GM23338 (cell line): ENCODE measurements at regions not wholly inside any gene's neighbourhood (a gene's known extent, or its start where the extent isn't known, plus 50 kb on each side); places are given as distances from the start of the nearest gene placed in this dataset.

Experiments used
- ATAC-seq: fragments of 200-7000 bp; cut with Tn5 transposase; 3 replicates; pipeline ENCODE4 v1.9.1; 2020
- DNase-seq: peaks from one replicate; pipeline ENCODE4 v3.0.0-alpha.2; 2015; ENCODE audit warnings: low spot score
- H2AFZ ChIP-seq: fragments of 200-600 bp; sonication (generic); 2 replicates; pipeline ENCODE4 v1.8.0; 2016; ENCODE audit warnings: antibody characterized with exemption, mild to moderate bottlenecking, moderate library complexity
- H3F3A ChIP-seq: fragments of 200-600 bp; sonication (generic); replicated peaks from 2 replicates; pipeline ENCODE4 v1.8.0; 2017; ENCODE audit warnings: antibody characterized with exemption, mixed run types, low read depth
- H3K27ac ChIP-seq: fragments of 200-600 bp; sonication (generic); 2 replicates; pipeline ENCODE4 v1.6.1; 2016; ENCODE audit warnings: low read depth
- H3K27me3 ChIP-seq: fragments of 200-600 bp; sonication (generic); 2 replicates; pipeline ENCODE4 v1.8.0; 2016; ENCODE audit warnings: mild to moderate bottlenecking, mixed run types, moderate library complexity; ENCODE audit not compliant: insufficient read depth
- H3K36me3 ChIP-seq: fragments of 200-600 bp; sonication (generic); 2 replicates; pipeline ENCODE4 v1.8.0; 2016; ENCODE audit warnings: mild to moderate bottlenecking; ENCODE audit not compliant: insufficient read depth
- H3K4me1 ChIP-seq: fragments of 200-600 bp; sonication (generic); 2 replicates; pipeline ENCODE4 v1.8.0; 2016; ENCODE audit warnings: mild to moderate bottlenecking, moderate library complexity; ENCODE audit not compliant: insufficient read depth
- H3K4me2 ChIP-seq: fragments of 200-600 bp; sonication (generic); 2 replicates; pipeline ENCODE4 v1.7.1; 2017; ENCODE audit warnings: mixed run types
- H3K4me3 ChIP-seq: fragments of 200-600 bp; sonication (generic); 2 replicates; pipeline ENCODE4 v1.6.1; 2016; ENCODE audit warnings: mixed run types
- H3K79me2 ChIP-seq: fragments of 200-600 bp; sonication (generic); replicated peaks from 2 replicates; pipeline ENCODE4 v1.8.0; 2017; ENCODE audit warnings: mild to moderate bottlenecking; ENCODE audit not compliant: insufficient read depth
- H3K9me2 ChIP-seq: fragments of 200-600 bp; sonication (generic); 2 replicates; pipeline ENCODE4 v1.8.0; 2017; ENCODE audit not compliant: insufficient read depth
- H4K20me1 ChIP-seq: fragments of 200-600 bp; sonication (generic); replicated peaks from 2 replicates; pipeline ENCODE4 v1.8.0; 2017; ENCODE audit warnings: mild to moderate bottlenecking; ENCODE audit not compliant: insufficient read depth
- H3K27ac Mint-ChIP-seq: 2 replicates; pipeline ENCODE4 v1.8.0; 2020; ENCODE audit warnings: inconsistent platforms, mild to moderate bottlenecking, moderate library complexity, mixed read lengths
- H3K27me3 Mint-ChIP-seq: 3 replicates; pipeline ENCODE4 v1.8.0; 2022; ENCODE audit warnings: low read depth, mild to moderate bottlenecking, moderate library complexity, mixed read lengths, inconsistent platforms; ENCODE audit not compliant: insufficient read depth, poor library complexity
- H3K36me3 Mint-ChIP-seq: 3 replicates; pipeline ENCODE4 v1.8.0; 2021; ENCODE audit warnings: low read depth, mild to moderate bottlenecking, inconsistent platforms, moderate library complexity, mixed read lengths
- H3K4me1 Mint-ChIP-seq: 3 replicates; pipeline ENCODE4 v1.8.0; 2020; ENCODE audit warnings: mild to moderate bottlenecking, inconsistent platforms, mixed read lengths
- H3K4me3 Mint-ChIP-seq: 3 replicates; pipeline ENCODE4 v1.8.0; 2021; ENCODE audit warnings: moderate library complexity, mild to moderate bottlenecking, inconsistent platforms, mixed read lengths
- H3K9me3 Mint-ChIP-seq: 3 replicates; pipeline ENCODE4 v1.8.0; 2020; ENCODE audit warnings: moderate library complexity, mild to moderate bottlenecking, inconsistent platforms, mixed read lengths
- CREB1 ChIP-seq: fragments of 250-450 bp; sonication (Bioruptor Pico); IDR thresholded peaks from 2 replicates; pipeline ENCODE4 v1.5.0; 2020; ENCODE audit warnings: low read depth, mild to moderate bottlenecking, moderate library complexity
- CTCF ChIP-seq, 2 experiments: fragments of 200-600 bp in 1 of 2; sonication (generic) in 1 of 2; conservative IDR thresholded peaks; 2 replicates each; pipeline versions ENCODE4 v1.5.1 to v1.6.1; 2016 to 2017; ENCODE audit warnings: antibody characterized with exemption in 2 of 2, low read depth in 2 of 2, mild to moderate bottlenecking in 2 of 2, moderate library complexity in 1 of 2
- EZH2 ChIP-seq: fragments of 200-600 bp; sonication (generic); IDR thresholded peaks from one replicate; pipeline ENCODE4 v1.8.0; 2017; ENCODE audit warnings: antibody characterized with exemption, mild to moderate bottlenecking, low read depth; ENCODE audit not compliant: unreplicated experiment
- EZH2phosphoT487 ChIP-seq: fragments of 200-600 bp; sonication (generic); IDR thresholded peaks from one replicate; pipeline ENCODE4 v1.8.1; 2018; ENCODE audit warnings: antibody characterized with exemption; ENCODE audit not compliant: unreplicated experiment
- JUNB ChIP-seq: IDR thresholded peaks from one replicate; pipeline ENCODE4 v1.6.1; 2016; ENCODE audit warnings: antibody characterized with exemption; ENCODE audit not compliant: unreplicated experiment
- POLR2AphosphoS5 ChIP-seq: IDR thresholded peaks from 2 replicates; pipeline ENCODE4 v1.6.1; 2016; ENCODE audit warnings: antibody characterized with exemption, low read depth
- REST ChIP-seq: IDR thresholded peaks from one replicate; pipeline ENCODE4 v1.6.1; 2018; ENCODE audit warnings: antibody characterized with exemption; ENCODE audit not compliant: unreplicated experiment
- STAT1 ChIP-seq: IDR thresholded peaks from one replicate; pipeline ENCODE4 v1.6.1; 2016; ENCODE audit warnings: antibody characterized with exemption; ENCODE audit not compliant: unreplicated experiment
- ZNF114 ChIP-seq: fragments of 250-450 bp; sonication (Bioruptor Pico); IDR thresholded peaks from 2 replicates; pipeline ENCODE4 v1.5.0; 2020; ENCODE audit warnings: mild to moderate bottlenecking, moderate library complexity
- ZNF331 ChIP-seq: fragments of 250-450 bp; sonication (Bioruptor Pico); IDR thresholded peaks from 2 replicates; pipeline ENCODE4 v1.5.0; 2020; ENCODE audit warnings: low read depth, mild to moderate bottlenecking, moderate library complexity
- ZNF462 ChIP-seq: fragments of 250-450 bp; sonication (Bioruptor Pico); IDR thresholded peaks from 2 replicates; pipeline ENCODE4 v1.5.0; 2020; ENCODE audit warnings: mild to moderate bottlenecking, moderate library complexity

GRCh38 chr1:81689531-81689941, 111.2 kb upstream of the ADGRL2 start (continued):
- no peak for TF ChIP-seq CTCF (conservative IDR thresholded peaks at IDR 0.05; ENCODE audit: low read depth in 2 of 2)
- no peak for TF ChIP-seq STAT1

GRCh38 chr1:81682490-81682889, 118.2 kb upstream of the ADGRL2 start:
- H3K4me1 Mint-ChIP-seq, result peaks cover 50% of the 10 kb centered on the region
- no peak overlapping the region; the same call in 2 of the 3 replicates for H3K4me3 Mint-ChIP-seq
- H3K27me3 ChIP-seq, result no peaks in the 10 kb centered on the region
- H3K4me3 ChIP-seq, result no peak overlapping the region
- no peaks in the 10 kb centered on the region for H3K79me2 ChIP-seq
- H3F3A ChIP-seq, result no peaks in the 10 kb centered on the region
- ATAC-seq (peak; percentile 92), DNase-seq (peak; percentile 75)
- H3K27ac Mint-ChIP-seq, result peak overlapping the region; percentile 91; the same call in 1 of the 2 replicates
- peaks cover 8% of the 10 kb centered on the region for H3K27me3 Mint-ChIP-seq
- H3K9me2 ChIP-seq, result 0 out of 2 replicates have a peak, but pooled peaks cover 3% of the 10 kb centered on the region
- H3K9me3 Mint-ChIP-seq, result peaks cover 24% of the 10 kb centered on the region; the same call in 2 of the 3 replicates
- no peaks in the 10 kb centered on the region for H3K36me3 ChIP-seq
- no peak overlapping the region for H2AFZ ChIP-seq
- H3K4me2 ChIP-seq, result no peak overlapping the region
- peaks cover 33% of the 10 kb centered on the region for H3K36me3 Mint-ChIP-seq
- peaks cover 38% of the 10 kb centered on the region for H3K4me1 ChIP-seq
- H3K27ac ChIP-seq, result peak overlapping the region; percentile 87
- H4K20me1 ChIP-seq, result no peaks in the 10 kb centered on the region
- no peak for TF ChIP-seq REST
- TF ChIP-seq EZH2phosphoT487, result no peak
- no peak for TF ChIP-seq POLR2AphosphoS5
- TF ChIP-seq STAT1, result no peak
- no peak for TF ChIP-seq JUNB
- 0 out of 2 replicates have a peak, but pooled peaks have one; percentile 36 for TF ChIP-seq CREB1
- no peak; the same call in 1 of the 2 replicates for TF ChIP-seq ZNF331
- no peak for TF ChIP-seq EZH2
- TF ChIP-seq ZNF462 (CRISPR knock-in tag), result peak; percentile 85; the same call in 1 of the 2 replicates
- peak; percentile 74 for TF ChIP-seq ZNF114 (CRISPR knock-in tag)
- no peak for TF ChIP-seq CTCF (conservative IDR thresholded peaks at IDR 0.05; ENCODE audit: low read depth in 2 of 2)
